HUES64 (cell line): ENCODE measurements at regions not wholly inside any gene's neighbourhood (a gene's known extent, or its start where the extent isn't known, plus 50 kb on each side); places are given as distances from the start of the nearest gene placed in this dataset.

ENCODE experiments used
- H3K27ac ChIP-seq: 2 replicates; pipeline ENCODE4 v1.7.0; 2013; ENCODE audit warnings: low read depth, low read length, inconsistent platforms
- H3K27me3 ChIP-seq: 2 replicates; pipeline ENCODE4 v1.6.1; 2013; ENCODE audit warnings: mild to moderate bottlenecking, low read length; ENCODE audit not compliant: insufficient read depth
- H3K36me3 ChIP-seq: 2 replicates; pipeline ENCODE4 v1.6.1; 2013; ENCODE audit warnings: mild to moderate bottlenecking, low read length; ENCODE audit not compliant: insufficient read depth
- H3K4me1 ChIP-seq: 2 replicates; pipeline ENCODE4 v1.6.1; 2013; ENCODE audit warnings: mild to moderate bottlenecking, low read length, moderate library complexity; ENCODE audit not compliant: insufficient read depth
- H3K4me3 ChIP-seq: 2 replicates; pipeline ENCODE4 v1.5.1; 2013; ENCODE audit warnings: mild to moderate bottlenecking, low read length, moderate library complexity
- H3K9ac ChIP-seq: 2 replicates; pipeline ENCODE4 v1.6.1; 2013; ENCODE audit warnings: mild to moderate bottlenecking, low read depth, low read length
- H3K9me3 ChIP-seq: 2 replicates; pipeline ENCODE4 v1.6.1; 2013; ENCODE audit warnings: low read depth, low read length; ENCODE audit not compliant: insufficient read depth
- WGBS: fragments of 150-250, 120-280 bp; methylation state at CpG from one replicate; pipeline ENCODE4 v1.1.7; 2013; ENCODE audit warnings: missing lambda C conversion rate; 5-methylcytosine and 5-hydroxymethylcytosine counted together

DNA sequence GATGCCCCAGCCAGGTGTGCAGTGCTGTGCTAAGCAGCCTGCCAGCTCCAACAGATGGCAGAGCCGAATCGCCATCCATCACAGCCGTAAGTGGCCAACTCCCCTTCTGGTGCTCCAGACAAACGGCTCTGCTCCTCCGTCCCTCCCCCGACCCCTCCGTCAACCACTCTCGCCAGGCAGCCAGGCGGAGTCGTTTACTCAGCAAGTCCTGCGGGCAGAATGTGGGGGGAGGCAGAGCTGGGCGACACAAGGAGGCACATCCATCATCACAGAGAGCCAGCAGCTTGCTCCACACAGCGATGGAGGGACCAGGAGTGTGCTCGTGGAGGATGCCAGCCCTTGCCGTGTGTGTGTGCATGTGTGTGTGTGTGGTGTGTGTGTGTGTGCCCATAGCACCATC, 206.6 kb upstream of the GRIK3 start:
- H3K9me3 ChIP-seq, result no peaks in the 10 kb centered on the region

DNA sequence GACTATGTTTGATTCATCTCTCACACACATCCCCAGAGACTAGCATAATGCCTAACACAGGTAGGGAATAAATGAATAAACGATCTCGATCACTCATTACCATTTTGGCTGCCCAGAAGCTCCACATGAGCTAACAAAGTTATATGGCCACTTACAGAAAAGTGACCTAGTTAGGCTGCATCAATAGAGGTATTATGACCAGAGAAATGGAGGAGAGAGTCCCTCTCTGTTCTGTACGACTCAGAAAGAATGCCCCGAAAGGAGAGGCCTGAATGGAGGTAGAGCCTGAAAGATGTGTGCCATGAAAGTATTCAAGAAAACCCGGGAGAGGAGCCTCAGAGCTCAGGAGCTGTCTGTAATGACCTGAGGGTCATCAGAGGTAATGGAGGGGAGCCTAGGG, 208.2 kb upstream of the GRIK3 start:
- Histone ChIP-seq H3K27ac (no peak overlapping the region), H3K36me3 (no peaks in the 10 kb centered on the region), H3K4me1 (peaks cover 23% of the 10 kb centered on the region), H3K27me3 (peaks cover 8% of the 10 kb centered on the region), H3K4me3 (no peak overlapping the region), H3K9ac (no peak overlapping the region), H3K9me3 (no peaks in the 10 kb centered on the region)
- 67% methylated on average over 5 of the region's 5 CpGs for WGBS

More for the DNA sequence above, 206.6 kb upstream of the GRIK3 start:
- H3K9ac ChIP-seq, result no peak overlapping the region
- peaks cover 8% of the 10 kb centered on the region for H3K27me3 ChIP-seq
- H3K4me1 ChIP-seq, result peaks cover 26% of the 10 kb centered on the region
- no peaks in the 10 kb centered on the region for H3K36me3 ChIP-seq
- H3K4me3 ChIP-seq, result no peak overlapping the region
- 57% methylated on average over 15 of the region's 15 CpGs for WGBS
- no peak overlapping the region for H3K27ac ChIP-seq

DNA sequence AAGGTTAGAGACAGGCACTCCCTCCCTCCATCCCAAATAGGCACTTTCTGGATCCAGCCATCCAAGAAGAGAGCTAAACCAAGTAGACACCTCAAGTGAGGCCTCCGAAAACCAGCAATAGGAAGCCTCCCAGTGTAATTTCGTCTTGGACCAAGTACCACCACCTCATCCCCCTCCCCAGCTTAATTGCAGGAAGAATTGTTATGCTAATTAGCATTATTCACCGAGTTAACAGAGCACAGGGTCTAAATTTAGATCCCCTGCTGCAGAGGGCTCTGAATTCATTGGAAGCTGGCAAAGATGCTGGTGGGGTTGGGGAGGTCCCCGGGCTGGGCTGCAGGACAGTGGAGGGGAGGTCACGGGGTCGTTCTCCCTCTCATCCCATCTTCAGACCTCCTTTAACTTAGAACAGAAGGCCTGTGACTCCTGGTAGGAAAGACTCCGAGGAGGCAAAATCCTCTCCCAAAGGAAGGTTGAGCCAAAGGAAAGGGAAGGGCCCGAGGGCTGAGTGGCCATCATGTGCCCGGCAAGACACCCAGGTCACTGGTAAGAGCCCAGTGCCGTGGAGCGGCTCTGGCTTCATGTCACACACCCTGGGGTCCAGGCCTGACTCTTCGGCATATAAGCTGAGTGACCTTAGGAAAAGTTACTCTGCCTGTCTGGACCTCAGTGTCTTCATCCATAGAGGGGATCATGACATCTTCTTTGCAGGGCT, 209.2 kb upstream of the GRIK3 start:
- H3K9me3 ChIP-seq, result no peaks in the 10 kb centered on the region
- H3K9ac ChIP-seq, result no peak overlapping the region
- H3K27me3 ChIP-seq, result peaks cover 8% of the 10 kb centered on the region
- no peak overlapping the region for H3K4me3 ChIP-seq
- peaks cover 19% of the 10 kb centered on the region for H3K4me1 ChIP-seq
- WGBS, result 61% methylated on average over 9 of the region's 12 CpGs
- no peaks in the 10 kb centered on the region for H3K36me3 ChIP-seq
- no peak overlapping the region for H3K27ac ChIP-seq

DNA sequence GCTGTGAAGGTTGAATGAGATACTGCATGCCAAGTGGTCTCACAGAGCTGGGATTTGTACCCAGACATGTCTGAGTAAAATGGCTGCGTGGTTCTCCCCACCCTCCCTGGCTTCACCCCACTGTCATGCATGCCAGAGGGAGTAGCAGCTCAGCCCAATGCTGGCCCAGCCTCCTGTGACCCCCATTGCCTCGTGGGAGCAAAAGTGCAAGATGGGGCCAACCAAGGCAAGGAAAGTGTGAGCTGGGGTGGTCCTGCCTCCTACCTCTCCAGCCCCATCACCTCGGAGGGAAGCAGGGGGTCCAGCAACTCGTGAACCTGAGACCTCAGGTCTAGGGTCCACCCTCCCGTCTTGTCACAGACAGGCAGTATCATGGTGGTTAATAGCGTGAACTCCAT, 209.8 kb upstream of the GRIK3 start:
- H3K4me3 ChIP-seq, result no peak overlapping the region
- 87% methylated on average over 6 of the region's 6 CpGs for WGBS

GRCh38 chr1:37244815-37245214, 210.5 kb upstream of the GRIK3 start:
- Histone ChIP-seq H3K27me3 (peaks cover 8% of the 10 kb centered on the region), H3K9me3 (no peaks in the 10 kb centered on the region), H3K36me3 (no peaks in the 10 kb centered on the region), H3K9ac (no peak overlapping the region), H3K4me3 (no peak overlapping the region), H3K27ac (no peak overlapping the region), H3K4me1 (peaks cover 19% of the 10 kb centered on the region)
- WGBS, result 89% methylated on average over 3 of the region's 3 CpGs

More for the DNA sequence above, 209.8 kb upstream of the GRIK3 start:
- peaks cover 8% of the 10 kb centered on the region for H3K27me3 ChIP-seq
- H3K9me3 ChIP-seq, result no peaks in the 10 kb centered on the region
- peaks cover 19% of the 10 kb centered on the region for H3K4me1 ChIP-seq
- no peaks in the 10 kb centered on the region for H3K36me3 ChIP-seq
- no peak overlapping the region for H3K9ac ChIP-seq
- no peak overlapping the region for H3K27ac ChIP-seq

DNA sequence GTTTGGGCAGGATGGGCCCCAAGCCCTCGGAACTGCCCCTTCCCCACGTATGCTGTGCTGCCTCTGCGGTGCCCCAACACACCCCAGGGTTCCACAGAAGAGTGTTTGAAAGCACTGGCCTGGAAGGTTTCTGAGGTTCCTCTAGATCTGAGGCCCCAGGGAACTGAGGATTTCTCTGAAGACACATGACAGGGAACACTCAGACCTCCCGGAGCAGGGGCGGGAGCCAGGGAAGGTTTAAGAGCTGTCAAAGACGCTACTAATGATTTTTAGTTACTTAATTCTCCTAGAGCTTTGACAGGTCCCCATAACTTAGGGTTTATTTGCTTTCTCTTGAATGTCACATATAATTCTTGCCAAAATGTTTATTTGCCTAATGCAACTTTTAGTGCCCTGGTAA, 212.3 kb upstream of the GRIK3 start:
- Histone ChIP-seq H3K27ac (no peak overlapping the region), H3K27me3 (peaks cover 6% of the 10 kb centered on the region), H3K9ac (no peak overlapping the region), H3K36me3 (no peaks in the 10 kb centered on the region), H3K4me3 (no peak overlapping the region), H3K4me1 (peaks cover 11% of the 10 kb centered on the region), H3K9me3 (no peaks in the 10 kb centered on the region)
- WGBS, result 82% methylated on average over 6 of the region's 6 CpGs

DNA sequence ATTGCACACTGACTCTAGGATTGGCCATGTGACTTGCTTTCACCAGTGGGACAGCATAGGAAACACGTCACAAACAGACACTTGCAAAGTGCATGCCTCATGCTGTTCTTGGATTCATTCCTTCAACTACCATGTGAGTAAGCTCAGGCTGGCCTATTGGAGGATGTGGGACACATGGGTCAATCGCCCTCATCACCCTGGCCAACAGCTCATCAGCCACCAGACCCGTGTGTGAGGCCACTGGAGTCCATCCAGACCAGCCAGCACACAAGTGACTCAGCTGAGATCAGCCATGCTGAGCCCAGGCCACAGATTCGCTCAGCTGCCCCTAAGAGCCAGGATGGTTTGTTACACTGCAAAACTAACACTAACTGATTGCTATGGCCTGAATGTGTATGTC, 216.1 kb upstream of the GRIK3 start:
- no peaks in the 10 kb centered on the region for H3K27me3 ChIP-seq
- H3K4me1 ChIP-seq, result 0 out of 2 replicates have a peak, but pooled peaks cover 3% of the 10 kb centered on the region
- no peak overlapping the region for H3K27ac ChIP-seq
- H3K4me3 ChIP-seq, result no peak overlapping the region
- H3K9ac ChIP-seq, result no peak overlapping the region
- H3K9me3 ChIP-seq, result no peaks in the 10 kb centered on the region
- no peaks in the 10 kb centered on the region for H3K36me3 ChIP-seq
- WGBS, result 77% methylated on average over 4 of the region's 4 CpGs

- no peaks in the 10 kb centered on the region for H3K9me3 ChIP-seq
- peaks cover 15% of the 10 kb centered on the region for H3K4me1 ChIP-seq
- no peak overlapping the region for H3K9ac ChIP-seq
- H3K4me3 ChIP-seq, result peak overlapping the region; percentile 30
- no peaks in the 10 kb centered on the region for H3K36me3 ChIP-seq
- H3K27me3 ChIP-seq, result no peaks in the 10 kb centered on the region
- 39% methylated on average over 24 of the region's 24 CpGs for WGBS
- H3K27ac ChIP-seq, result no peak overlapping the region
Observed at GRCh38 chr1:37255136-37255795, 219.1 kb upstream of the ZC3H12A start.

DNA sequence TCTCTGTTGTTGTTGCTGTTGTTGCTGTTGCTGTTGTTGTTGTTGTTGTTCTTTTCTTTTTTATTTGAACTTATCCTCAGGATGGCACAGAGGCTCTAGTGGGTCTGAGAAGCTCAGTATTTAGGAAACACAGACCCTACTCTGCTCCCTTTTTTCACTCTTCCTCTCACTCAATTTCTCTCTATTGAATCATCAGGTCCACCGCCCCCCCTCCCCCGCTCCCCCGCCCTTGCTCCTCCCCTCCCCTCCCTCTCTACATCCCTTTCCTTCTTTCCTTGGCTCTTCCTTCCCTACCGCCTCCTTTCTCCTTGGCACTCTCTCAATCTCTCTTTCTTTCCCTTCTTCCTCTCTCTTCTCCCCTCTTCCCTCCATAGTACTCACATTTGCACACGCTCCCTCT, 218.5 kb upstream of the ZC3H12A start:
- no peak overlapping the region for H3K27ac ChIP-seq
- H3K9ac ChIP-seq, result no peak overlapping the region
- no peaks in the 10 kb centered on the region for H3K36me3 ChIP-seq
- 13% methylated on average over 4 of the region's 5 CpGs for WGBS
- H3K27me3 ChIP-seq, result no peaks in the 10 kb centered on the region
- peak overlapping the region; percentile 27; the same call in 1 of the 2 replicates for H3K4me3 ChIP-seq
- no peaks in the 10 kb centered on the region for H3K9me3 ChIP-seq
- H3K4me1 ChIP-seq, result peaks cover 15% of the 10 kb centered on the region

- no peaks in the 10 kb centered on the region for H3K9me3 ChIP-seq
- H3K27me3 ChIP-seq, result no peaks in the 10 kb centered on the region
- no peaks in the 10 kb centered on the region for H3K36me3 ChIP-seq
- no peak overlapping the region for H3K9ac ChIP-seq
- H3K4me1 ChIP-seq, result peaks cover 15% of the 10 kb centered on the region
- H3K4me3 ChIP-seq, result no peak overlapping the region
- H3K27ac ChIP-seq, result no peak overlapping the region
Observed at GRCh38 chr1:37257646-37258045, 216.7 kb upstream of the ZC3H12A start.

DNA sequence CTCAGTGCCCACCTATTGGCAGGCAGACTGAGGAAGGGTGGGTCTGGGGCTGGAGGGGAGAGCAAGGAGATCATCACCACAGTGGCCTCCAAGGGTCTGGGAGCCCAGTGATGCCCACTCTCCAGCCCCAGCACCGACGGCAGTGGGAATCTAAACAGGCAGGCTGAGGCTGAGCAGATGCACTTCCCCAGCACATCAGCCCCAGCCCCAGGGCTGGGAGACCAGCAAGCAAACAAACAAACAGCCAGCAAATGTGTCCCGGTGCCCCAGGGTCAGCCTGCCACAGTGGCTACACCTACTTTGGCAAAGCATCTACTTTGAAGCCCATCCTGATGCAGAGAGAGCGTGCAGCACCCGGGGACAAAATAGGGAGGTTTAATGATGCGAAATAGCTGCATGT, 216.3 kb upstream of the ZC3H12A start:
- Histone ChIP-seq H3K36me3 (no peaks in the 10 kb centered on the region), H3K4me1 (peaks cover 15% of the 10 kb centered on the region), H3K27me3 (no peaks in the 10 kb centered on the region), H3K4me3 (no peak overlapping the region), H3K9me3 (no peaks in the 10 kb centered on the region), H3K9ac (no peak overlapping the region), H3K27ac (no peak overlapping the region)
- WGBS, result 57% methylated on average over 6 of the region's 6 CpGs
